ENCODE measurements at regions not wholly inside any gene's neighbourhood (a gene's known extent, or its start where the extent isn't known, plus 50 kb on each side); places are given as distances from the start of the nearest gene placed in this dataset.
"Not testable (repeated sequence)": the region's sequence is repeated elsewhere in the genome, so short reads cannot be mapped to it uniquely, and the experiment has no call there.

- no peak overlapping the region for H3K27ac Mint-ChIP-seq (ENCODE audit: unreplicated experiment)
- TF ChIP-seq CTCF (conservative IDR thresholded peaks at IDR 0.05): no peak
- H3K36me3 Mint-ChIP-seq (ENCODE audit: low read depth): no peaks in the 10 kb centered on the region
- H3K27me3 Mint-ChIP-seq (ENCODE audit: low read depth): no peaks in the 10 kb centered on the region
- no peak for DNase-seq (ENCODE audit: low read depth, low spot score)
- H3K9me3 Mint-ChIP-seq: no peaks in the 10 kb centered on the region
- no peaks in the 10 kb centered on the region for H3K4me1 Mint-ChIP-seq
- H3K4me3 Mint-ChIP-seq: no peak overlapping the region
These were observed 452.1 kb downstream of the NXPH1 start for GRCh38 chr7:8885480-8886000.

- H3K4me3 Mint-ChIP-seq; H3K27me3 Mint-ChIP-seq (ENCODE audit: low read depth); H3K9me3 Mint-ChIP-seq; H3K4me1 Mint-ChIP-seq; H3K36me3 Mint-ChIP-seq (ENCODE audit: low read depth); H3K27ac Mint-ChIP-seq (ENCODE audit: unreplicated experiment); DNase-seq (ENCODE audit: low read depth, low spot score): not testable (repeated sequence)
These were observed 456.9 kb downstream of the NXPH1 start for GRCh38 chr7:8890346-8890745.

- H3K4me1 Mint-ChIP-seq: no peaks in the 10 kb centered on the region
- no peak for DNase-seq (ENCODE audit: low read depth, low spot score)
- H3K9me3 Mint-ChIP-seq: peaks cover 8% of the 10 kb centered on the region
- H3K27me3 Mint-ChIP-seq (ENCODE audit: low read depth): no peaks in the 10 kb centered on the region
- no peak overlapping the region for H3K4me3 Mint-ChIP-seq
- H3K36me3 Mint-ChIP-seq (ENCODE audit: low read depth): no peaks in the 10 kb centered on the region
- no peak overlapping the region for H3K27ac Mint-ChIP-seq (ENCODE audit: unreplicated experiment)
- TF ChIP-seq CTCF (conservative IDR thresholded peaks at IDR 0.05): no peak
These were observed 460.4 kb downstream of the NXPH1 start for GRCh38 chr7:8893775-8894174.

GRCh38 chr7:8906396-8907075 lies 473.1 kb downstream of the NXPH1 start:
- H3K9me3 Mint-ChIP-seq: no peaks in the 10 kb centered on the region
- no peak for TF ChIP-seq CTCF (conservative IDR thresholded peaks at IDR 0.05)
- H3K4me3 Mint-ChIP-seq: no peak overlapping the region
- peaks cover 3% of the 10 kb centered on the region for H3K4me1 Mint-ChIP-seq
- no peaks in the 10 kb centered on the region for H3K36me3 Mint-ChIP-seq (ENCODE audit: low read depth)
- DNase-seq (ENCODE audit: low read depth, low spot score): no peak
- H3K27me3 Mint-ChIP-seq (ENCODE audit: low read depth): no peaks in the 10 kb centered on the region
- no peak overlapping the region for H3K27ac Mint-ChIP-seq (ENCODE audit: unreplicated experiment)

- peaks cover under 1% of the 10 kb centered on the region for H3K4me1 Mint-ChIP-seq
- H3K9me3 Mint-ChIP-seq: no peaks in the 10 kb centered on the region
- H3K27ac Mint-ChIP-seq (ENCODE audit: unreplicated experiment): no peak overlapping the region
- H3K4me3 Mint-ChIP-seq: no peak overlapping the region
- no peaks in the 10 kb centered on the region for H3K36me3 Mint-ChIP-seq (ENCODE audit: low read depth)
- no peaks in the 10 kb centered on the region for H3K27me3 Mint-ChIP-seq (ENCODE audit: low read depth)
- TF ChIP-seq CTCF (conservative IDR thresholded peaks at IDR 0.05): no peak
- DNase-seq (ENCODE audit: low read depth, low spot score): no peak
These were observed 475.5 kb downstream of the NXPH1 start for GRCh38 chr7:8908889-8909288.

- H3K4me1 Mint-ChIP-seq: no peaks in the 10 kb centered on the region
- H3K36me3 Mint-ChIP-seq (ENCODE audit: low read depth): no peaks in the 10 kb centered on the region
- H3K27ac Mint-ChIP-seq (ENCODE audit: unreplicated experiment): no peak overlapping the region
- H3K9me3 Mint-ChIP-seq: peaks cover 3% of the 10 kb centered on the region
- no peaks in the 10 kb centered on the region for H3K27me3 Mint-ChIP-seq (ENCODE audit: low read depth)
- TF ChIP-seq CTCF (conservative IDR thresholded peaks at IDR 0.05): no peak
- DNase-seq (ENCODE audit: low read depth, low spot score): no peak
- H3K4me3 Mint-ChIP-seq: no peak overlapping the region
These were observed 480.3 kb downstream of the NXPH1 start for GRCh38 chr7:8913682-8914081.

All from neural crest cell (in vitro differentiated cells).